HepG2 (cell line): ENCODE measurements at regions not wholly inside any gene's neighbourhood (a gene's known extent, or its start where the extent isn't known, plus 50 kb on each side); places are given as distances from the start of the nearest gene placed in this dataset.

ENCODE experiments used
- FOXA1 ChIP-seq, 2 experiments: fragments of 450-650 bp in 1 of 2; sonication (generic) in 1 of 2; formaldehyde crosslinking in 1 of 2; IDR thresholded peaks; 2 replicates each; pipeline versions ENCODE4 v1.4.0 to v1.6.1; 2016 to 2020; ENCODE audit warnings: missing genetic modification reagents in 1 of 2
- MXD4 ChIP-seq: IDR thresholded peaks from 2 replicates; pipeline ENCODE4 v1.6.1; 2016; ENCODE audit warnings: mild to moderate bottlenecking, missing biosample characterization, missing genetic modification reagents
- NR2F2 ChIP-seq: IDR thresholded peaks from 2 replicates; pipeline ENCODE4 v1.6.1; 2012; ENCODE audit warnings: low read depth, inconsistent platforms, borderline replicate concordance
- NR2F6 ChIP-seq, 2 experiments: IDR thresholded peaks; 2 replicates each; pipeline ENCODE4 v1.6.1; 2016; ENCODE audit warnings: antibody characterized with exemption in 1 of 2, mild to moderate bottlenecking in 1 of 2
- SETDB1 ChIP-seq: sonication (generic); formaldehyde crosslinking; IDR thresholded peaks from 2 replicates; pipeline ENCODE4 v1.5.1; 2020; ENCODE audit warnings: missing genetic modification reagents, mild to moderate bottlenecking, borderline replicate concordance
- SKI ChIP-seq: fragments of 450-650 bp; IDR thresholded peaks from one replicate; pipeline ENCODE4 v1.6.1; 2018; ENCODE audit warnings: mild to moderate bottlenecking; ENCODE audit not compliant: partially characterized antibody
- TIGD3 ChIP-seq: sonication (generic); formaldehyde crosslinking; IDR thresholded peaks from 2 replicates; pipeline ENCODE4 v1.5.1; 2020; ENCODE audit warnings: mild to moderate bottlenecking, missing genetic modification reagents, borderline replicate concordance
- TOE1 ChIP-seq: sonication (generic); formaldehyde crosslinking; IDR thresholded peaks from 2 replicates; pipeline ENCODE4 v1.4.0; 2020; ENCODE audit warnings: mild to moderate bottlenecking, missing genetic modification reagents
- YEATS4 ChIP-seq: sonication (generic); formaldehyde crosslinking; IDR thresholded peaks from 2 replicates; pipeline ENCODE4 v1.4.0; 2020; ENCODE audit warnings: missing genetic modification reagents, borderline replicate concordance
- ZNF580 ChIP-seq: IDR thresholded peaks from 2 replicates; pipeline ENCODE4 v1.6.1; 2016; ENCODE audit warnings: low read depth, borderline replicate concordance
- ZNF777 ChIP-seq: sonication (generic); formaldehyde crosslinking; IDR thresholded peaks from 2 replicates; pipeline ENCODE4 v1.4.0; 2020; ENCODE audit warnings: missing genetic modification reagents

- TF ChIP-seq YEATS4 (CRISPR knock-in tag): 0 out of 2 replicates have a peak, but pooled peaks have one; percentile 36
- no peak for TF ChIP-seq SETDB1 (CRISPR knock-in tag)
- no peak for TF ChIP-seq TOE1
- TF ChIP-seq NR2F2: peak; percentile 60; the same call in 1 of the 2 replicates
- TF ChIP-seq ZNF580 (CRISPR knock-in tag): 0 out of 2 replicates have a peak, but pooled peaks have one; percentile 1
- TF ChIP-seq MXD4 (CRISPR knock-in tag): no peak
- TF ChIP-seq ZNF777 (CRISPR knock-in tag): 0 out of 2 replicates have a peak, but pooled peaks have one; percentile 33
- TF ChIP-seq NR2F6 (IDR thresholded peaks at IDR 0.05): peak; percentile 64
- peak; percentile 64; the same call in 1 of the 2 replicates for TF ChIP-seq NR2F6 (CRISPR knock-in tag; IDR thresholded peaks at IDR 0.05)
- TF ChIP-seq FOXA1 (IDR thresholded peaks at IDR 0.05): no peak
- peak; percentile 34; the same call in 1 of the 2 replicates for TF ChIP-seq FOXA1 (CRISPR knock-in tag; IDR thresholded peaks at IDR 0.05)
- TF ChIP-seq SKI: no peak
- no peak for TF ChIP-seq TIGD3
These were observed 213.9 kb upstream of the PFN2 start (continued) for GRCh38 chr3:150184426-150185071.
